Tibial nerve (tissue), 3 donors: ENCODE measurements at regions not wholly inside any gene's neighbourhood (a gene's known extent, or its start where the extent isn't known, plus 50 kb on each side); places are given as distances from the start of the nearest gene placed in this dataset.

Experiments
- CTCF ChIP-seq, 5 experiments: fragments of 200-600 bp in 3 of 5; fragments of 450-650 bp in 2 of 5; sonication (generic) in 3 of 5; IDR thresholded peaks; one replicate each; pipeline ENCODE4 v1.5.1; 2016 to 2019; ENCODE audit warnings: antibody characterized with exemption in 5 of 5, mild to moderate bottlenecking in 3 of 5, moderate library complexity in 2 of 5
- POLR2A ChIP-seq, 2 donors: fragments of 450-650 bp; IDR thresholded peaks; one replicate each; pipeline ENCODE4 v1.6.1; 2017; ENCODE audit warnings: antibody characterized with exemption in 2 of 2, mild to moderate bottlenecking in 2 of 2, moderate library complexity in 2 of 2

GRCh38 chr9:89747596-89747995 is 142.8 kb downstream of the GADD45G start:
- TF ChIP-seq CTCF (IDR thresholded peaks at IDR 0.05) (no peak), POLR2A (IDR thresholded peaks at IDR 0.05) (no peak)
